Astrocyte (in vitro differentiated cells and primary cell): ENCODE measurements at regions not wholly inside any gene's neighbourhood (a gene's known extent, or its start where the extent isn't known, plus 50 kb on each side); places are given as distances from the start of the nearest gene placed in this dataset.

Experiments used
- DNase-seq: peaks from one replicate; pipeline ENCODE4 v3.0.0-alpha.2; 2010; ENCODE audit warnings: low read depth
- FAIRE-seq: peaks from 2 replicates; lab custom pipeline; 2011; peaks lifted over from hg19 to GRCh38; lab: Jason Lieb, UNC
- H2AFZ ChIP-seq: 2 replicates; pipeline ENCODE4 v1.6.0; 2012; ENCODE audit warnings: low read depth, low read length, inconsistent platforms
- H3K27ac ChIP-seq: 2 replicates; pipeline ENCODE4 v1.5.1; 2011; ENCODE audit warnings: low read depth, low read length, inconsistent platforms
- H3K27me3 ChIP-seq: 2 replicates; pipeline ENCODE4 v1.6.0; 2011; ENCODE audit warnings: low read length, inconsistent platforms; ENCODE audit not compliant: insufficient read depth
- H3K36me3 ChIP-seq: 2 replicates; pipeline ENCODE4 v1.5.1; 2011; ENCODE audit warnings: low read length, inconsistent platforms; ENCODE audit not compliant: insufficient read depth
- H3K4me1 ChIP-seq: 2 replicates; pipeline ENCODE4 v1.5.1; 2011; ENCODE audit warnings: low read length, inconsistent platforms; ENCODE audit not compliant: insufficient read depth
- H3K4me2 ChIP-seq: 2 replicates; pipeline ENCODE4 v1.6.0; 2012; ENCODE audit warnings: low read length, inconsistent platforms
- H3K4me3 ChIP-seq: 2 replicates; pipeline ENCODE4 v1.5.1; 2011; ENCODE audit warnings: low read depth, mild to moderate bottlenecking, low read length, inconsistent platforms; ENCODE audit not compliant: insufficient read depth
- H3K79me2 ChIP-seq: 2 replicates; pipeline ENCODE4 v1.6.0; 2012; ENCODE audit warnings: mild to moderate bottlenecking, low read length, inconsistent platforms; ENCODE audit not compliant: insufficient read depth
- H3K9ac ChIP-seq: 2 replicates; pipeline ENCODE4 v1.6.0; 2012; ENCODE audit warnings: mild to moderate bottlenecking, low read length, inconsistent platforms
- H3K9me3 ChIP-seq: 2 replicates; pipeline ENCODE4 v1.5.1; 2012; ENCODE audit warnings: low read depth, mild to moderate bottlenecking, low read length, inconsistent platforms; ENCODE audit not compliant: insufficient read depth
- H4K20me1 ChIP-seq: 2 replicates; pipeline ENCODE4 v1.6.0; 2012; ENCODE audit warnings: low read length, inconsistent platforms; ENCODE audit not compliant: insufficient read depth
- H3K27ac Mint-ChIP-seq: one replicate; pipeline ENCODE4 v1.8.0; 2021; ENCODE audit warnings: mild to moderate bottlenecking, mixed read lengths; ENCODE audit not compliant: unreplicated experiment
- H3K27me3 Mint-ChIP-seq: one replicate; pipeline ENCODE4 v1.8.0; 2021; ENCODE audit warnings: low read depth, mixed read lengths; ENCODE audit not compliant: unreplicated experiment
- H3K36me3 Mint-ChIP-seq: one replicate; pipeline ENCODE4 v1.8.0; 2021; ENCODE audit warnings: low read depth, mixed read lengths; ENCODE audit not compliant: unreplicated experiment
- H3K4me1 Mint-ChIP-seq: one replicate; pipeline ENCODE4 v1.8.0; 2021; ENCODE audit warnings: low read depth, mixed read lengths; ENCODE audit not compliant: unreplicated experiment
- H3K4me3 Mint-ChIP-seq: one replicate; pipeline ENCODE4 v1.8.0; 2021; ENCODE audit warnings: mild to moderate bottlenecking, moderate library complexity, mixed read lengths; ENCODE audit not compliant: unreplicated experiment
- H3K9me3 Mint-ChIP-seq: one replicate; pipeline ENCODE4 v1.8.0; 2021; ENCODE audit warnings: mild to moderate bottlenecking, mixed read lengths; ENCODE audit not compliant: unreplicated experiment
- EZH2 ChIP-seq: IDR thresholded peaks from 2 replicates; pipeline ENCODE4 v1.6.1; 2012; ENCODE audit warnings: mild to moderate bottlenecking, low read length, inconsistent platforms; ENCODE audit not compliant: insufficient read depth
- TF ChIP-seq, protein P1 (sequence below): IDR thresholded peaks from 2 replicates; pipeline ENCODE4 v1.5.1; 2011; ENCODE audit warnings: low read depth, mild to moderate bottlenecking, inconsistent platforms, low read length, moderate library complexity; ENCODE audit not compliant: insufficient read depth

GRCh38 chr7:106405697-106406141 is 120.9 kb upstream of the NAMPT start:
- Histone ChIP-seq H3K79me2 (no peaks in the 10 kb centered on the region), H3K27me3 (peaks cover 2% of the 10 kb centered on the region), H3K4me2 (no peak overlapping the region), H2AFZ (no peak overlapping the region), H3K27ac (no peak overlapping the region), H3K4me3 (no peak overlapping the region), H3K36me3 (no peaks in the 10 kb centered on the region), H4K20me1 (no peaks in the 10 kb centered on the region), H3K9ac (no peak overlapping the region), H3K4me1 (no peaks in the 10 kb centered on the region), H3K9me3 (no peaks in the 10 kb centered on the region)
- Mint-ChIP-seq H3K36me3 (no peaks in the 10 kb centered on the region), H3K27me3 (no peaks in the 10 kb centered on the region), H3K9me3 (peaks cover 7% of the 10 kb centered on the region), H3K27ac (no peak overlapping the region), H3K4me1 (no peaks in the 10 kb centered on the region), H3K4me3 (no peak overlapping the region)
- FAIRE-seq = no peak
- TF ChIP-seq, protein P1, sequence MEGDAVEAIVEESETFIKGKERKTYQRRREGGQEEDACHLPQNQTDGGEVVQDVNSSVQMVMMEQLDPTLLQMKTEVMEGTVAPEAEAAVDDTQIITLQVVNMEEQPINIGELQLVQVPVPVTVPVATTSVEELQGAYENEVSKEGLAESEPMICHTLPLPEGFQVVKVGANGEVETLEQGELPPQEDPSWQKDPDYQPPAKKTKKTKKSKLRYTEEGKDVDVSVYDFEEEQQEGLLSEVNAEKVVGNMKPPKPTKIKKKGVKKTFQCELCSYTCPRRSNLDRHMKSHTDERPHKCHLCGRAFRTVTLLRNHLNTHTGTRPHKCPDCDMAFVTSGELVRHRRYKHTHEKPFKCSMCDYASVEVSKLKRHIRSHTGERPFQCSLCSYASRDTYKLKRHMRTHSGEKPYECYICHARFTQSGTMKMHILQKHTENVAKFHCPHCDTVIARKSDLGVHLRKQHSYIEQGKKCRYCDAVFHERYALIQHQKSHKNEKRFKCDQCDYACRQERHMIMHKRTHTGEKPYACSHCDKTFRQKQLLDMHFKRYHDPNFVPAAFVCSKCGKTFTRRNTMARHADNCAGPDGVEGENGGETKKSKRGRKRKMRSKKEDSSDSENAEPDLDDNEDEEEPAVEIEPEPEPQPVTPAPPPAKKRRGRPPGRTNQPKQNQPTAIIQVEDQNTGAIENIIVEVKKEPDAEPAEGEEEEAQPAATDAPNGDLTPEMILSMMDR = no peak
- no peak for TF ChIP-seq EZH2
- DNase-seq = no peak

DNA sequence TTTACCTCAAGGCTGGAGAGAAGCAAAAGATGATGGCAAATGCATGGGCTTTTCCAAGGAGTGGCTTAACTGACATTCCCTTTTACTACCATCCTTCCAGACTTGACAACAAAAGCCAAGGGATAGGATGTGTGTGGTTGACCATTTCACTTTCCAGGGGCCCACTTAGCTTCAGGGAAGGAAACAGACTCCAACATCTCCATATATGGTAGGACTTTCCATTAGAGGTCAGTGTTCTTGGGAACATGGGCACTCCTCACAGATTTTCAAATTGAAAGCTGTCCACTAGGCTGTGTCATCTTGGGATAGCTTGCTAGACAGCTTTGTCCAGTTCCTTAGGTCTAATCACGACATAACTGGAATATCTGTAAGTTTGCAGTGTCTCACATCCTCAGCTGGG is 118.1 kb upstream of the NAMPT start:
- Mint-ChIP-seq H3K27me3 (peaks cover 11% of the 10 kb centered on the region), H3K4me3 (no peak overlapping the region), H3K4me1 (no peaks in the 10 kb centered on the region), H3K27ac (no peak overlapping the region), H3K36me3 (no peaks in the 10 kb centered on the region), H3K9me3 (peaks cover 7% of the 10 kb centered on the region)
- Histone ChIP-seq H3K36me3 (no peaks in the 10 kb centered on the region), H3K27me3 (peaks cover 2% of the 10 kb centered on the region), H3K4me3 (no peak overlapping the region), H3K4me1 (no peaks in the 10 kb centered on the region), H3K9me3 (no peaks in the 10 kb centered on the region), H2AFZ (no peak overlapping the region), H4K20me1 (no peaks in the 10 kb centered on the region), H3K79me2 (no peaks in the 10 kb centered on the region), H3K4me2 (no peak overlapping the region), H3K27ac (no peak overlapping the region), H3K9ac (no peak overlapping the region)
- TF ChIP-seq, protein P1 = no peak
- no peak for TF ChIP-seq EZH2
- no peak for DNase-seq
- FAIRE-seq = no peak

DNA sequence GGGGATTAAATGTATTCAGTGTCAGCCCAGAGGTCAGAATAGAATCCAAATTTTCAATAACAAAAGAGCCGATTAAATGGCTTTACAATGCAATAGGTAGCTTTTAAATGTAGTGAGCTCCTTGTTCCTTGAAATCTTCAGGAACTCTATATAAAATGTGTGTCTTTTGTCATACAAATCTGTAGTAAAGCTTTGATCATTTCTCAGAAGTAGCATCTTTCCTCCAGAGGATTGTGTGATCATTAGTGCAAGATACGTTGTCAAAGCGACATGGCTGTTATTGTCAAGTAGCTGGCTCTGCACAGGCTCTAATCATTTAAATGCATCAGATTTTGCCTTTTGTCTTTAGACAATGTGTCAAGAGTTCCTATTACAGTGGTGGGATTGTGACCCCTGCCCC is 116.1 kb upstream of the NAMPT start:
- no peak overlapping the region for H3K27ac ChIP-seq
- H3K9ac ChIP-seq = no peak overlapping the region
- no peaks in the 10 kb centered on the region for H3K36me3 ChIP-seq
- Mint-ChIP-seq H3K36me3 (no peaks in the 10 kb centered on the region), H3K27ac (no peak overlapping the region), H3K9me3 (peaks cover 7% of the 10 kb centered on the region), H3K4me3 (no peak overlapping the region), H3K4me1 (no peaks in the 10 kb centered on the region), H3K27me3 (peaks cover 11% of the 10 kb centered on the region)
- no peak overlapping the region for H3K4me2 ChIP-seq
- no peaks in the 10 kb centered on the region for H3K79me2 ChIP-seq
- no peaks in the 10 kb centered on the region for H4K20me1 ChIP-seq
- no peaks in the 10 kb centered on the region for H3K4me1 ChIP-seq
- peaks cover 5% of the 10 kb centered on the region for H3K27me3 ChIP-seq
- no peak for FAIRE-seq
- TF ChIP-seq, protein P1 = no peak
- no peak for TF ChIP-seq EZH2
- no peak overlapping the region for H3K4me3 ChIP-seq
- no peaks in the 10 kb centered on the region for H3K9me3 ChIP-seq
- DNase-seq = no peak
- no peak overlapping the region for H2AFZ ChIP-seq
